Liver (tissue), 8 donors: ENCODE measurements at regions not wholly inside any gene's neighbourhood (a gene's known extent, or its start where the extent isn't known, plus 50 kb on each side); places are given as distances from the start of the nearest gene placed in this dataset.

Source experiments
- DNase-seq: peaks from one replicate; pipeline ENCODE4 v3.0.0-alpha.2; 2017; ENCODE audit warnings: low spot score
- H3K27ac ChIP-seq, 2 donors: one replicate each; pipeline ENCODE4 v1.7.0; 2013; ENCODE audit warnings: inconsistent platforms in 2 of 2, low read length in 2 of 2, control low read depth in 1 of 2, low read depth in 1 of 2, mild to moderate bottlenecking in 1 of 2
- H3K27me3 ChIP-seq, 4 donors: one replicate each; pipeline versions ENCODE4 v1.6.1 to v1.7.0; 2013; ENCODE audit warnings: low read length in 3 of 4, inconsistent platforms in 1 of 4, mild to moderate bottlenecking in 1 of 4, moderate library complexity in 1 of 4; ENCODE audit not compliant: control insufficient read depth in 4 of 4, insufficient read depth in 4 of 4
- H3K36me3 ChIP-seq, 4 donors: one replicate each; pipeline versions ENCODE4 v1.6.1 to v1.7.0; 2013; ENCODE audit warnings: low read length in 3 of 4, mild to moderate bottlenecking in 3 of 4, low read depth in 1 of 4, moderate library complexity in 1 of 4; ENCODE audit not compliant: control insufficient read depth in 4 of 4, insufficient read depth in 3 of 4
- H3K4me1 ChIP-seq, 4 donors: one replicate each; pipeline versions ENCODE4 v1.6.1 to v1.7.0; 2013; ENCODE audit warnings: low read length in 3 of 4, mild to moderate bottlenecking in 3 of 4, moderate library complexity in 1 of 4; ENCODE audit not compliant: control insufficient read depth in 4 of 4, insufficient read depth in 4 of 4
- H3K4me3 ChIP-seq, 3 donors: one replicate each; pipeline versions ENCODE4 v1.6.1 to v1.7.0; 2013; ENCODE audit warnings: low read length in 3 of 3, control low read depth in 1 of 3, low read depth in 1 of 3, mild to moderate bottlenecking in 1 of 3
- H3K9ac ChIP-seq, 2 donors: one replicate each; pipeline ENCODE4 v1.7.0; 2013; ENCODE audit warnings: low read length in 2 of 2, mild to moderate bottlenecking in 2 of 2, moderate library complexity in 2 of 2, control low read depth in 1 of 2, low read depth in 1 of 2
- H3K9me3 ChIP-seq, 4 donors: one replicate each; pipeline versions ENCODE4 v1.6.1 to v1.7.0; 2013; ENCODE audit warnings: low read length in 3 of 4; ENCODE audit not compliant: control insufficient read depth in 4 of 4
- ATF3 ChIP-seq: IDR thresholded peaks from 2 replicates; pipeline ENCODE4 v1.6.1; 2016; ENCODE audit warnings: antibody characterized with exemption
- EGR1 ChIP-seq, 2 donors: IDR thresholded peaks; 2 replicates each; pipeline ENCODE4 v1.6.1; 2016 to 2018; ENCODE audit warnings: antibody characterized with exemption in 2 of 2, low read depth in 2 of 2
- FOXA1 ChIP-seq: IDR thresholded peaks from 2 replicates; pipeline ENCODE4 v1.6.1; 2016; ENCODE audit warnings: antibody characterized with exemption
- FOXA2 ChIP-seq: IDR thresholded peaks from 2 replicates; pipeline ENCODE4 v1.6.1; 2016; ENCODE audit warnings: antibody characterized with exemption
- GABPA ChIP-seq, 2 donors: IDR thresholded peaks in 1 of 2; conservative IDR thresholded peaks in 1 of 2; 2 replicates each; pipeline ENCODE4 v1.6.1; 2016; ENCODE audit warnings: antibody characterized with exemption in 2 of 2, mild to moderate bottlenecking in 1 of 2, moderate library complexity in 1 of 2
- HNF4A ChIP-seq, 2 donors: conservative IDR thresholded peaks; 2 replicates each; pipeline ENCODE4 v1.6.1; 2016; ENCODE audit warnings: antibody characterized with exemption in 2 of 2, mild to moderate bottlenecking in 2 of 2
- HNF4G ChIP-seq: IDR thresholded peaks from 2 replicates; pipeline ENCODE4 v1.6.1; 2016; ENCODE audit warnings: antibody characterized with exemption
- JUND ChIP-seq, 2 donors: IDR thresholded peaks; 2 replicates each; pipeline ENCODE4 v1.6.1; 2016; ENCODE audit warnings: antibody characterized with exemption in 2 of 2
- MAX ChIP-seq: IDR thresholded peaks from 2 replicates; pipeline ENCODE4 v1.6.1; 2016; ENCODE audit warnings: antibody characterized with exemption
- NR2F2 ChIP-seq: IDR thresholded peaks from 2 replicates; pipeline ENCODE4 v1.6.1; 2016; ENCODE audit warnings: antibody characterized with exemption
- RAD21 ChIP-seq, 2 donors: IDR thresholded peaks; 2 replicates each; pipeline ENCODE4 v1.6.1; 2016; ENCODE audit warnings: antibody characterized with exemption in 2 of 2, mild to moderate bottlenecking in 2 of 2
- RXRA ChIP-seq, 2 donors: IDR thresholded peaks; 2 replicates each; pipeline ENCODE4 v1.6.1; 2017 to 2018; ENCODE audit warnings: antibody characterized with exemption in 2 of 2, mild to moderate bottlenecking in 1 of 2
- SP1 ChIP-seq: IDR thresholded peaks from 2 replicates; pipeline ENCODE4 v1.6.1; 2018; ENCODE audit warnings: antibody characterized with exemption, mild to moderate bottlenecking
- TAF1 ChIP-seq: conservative IDR thresholded peaks from 2 replicates; pipeline ENCODE4 v1.6.1; 2016; ENCODE audit warnings: antibody characterized with exemption, mild to moderate bottlenecking
- YY1 ChIP-seq: IDR thresholded peaks from 2 replicates; pipeline ENCODE4 v1.6.1; 2016; ENCODE audit warnings: antibody characterized with exemption, mild to moderate bottlenecking
- ZBTB33 ChIP-seq: IDR thresholded peaks from 2 replicates; pipeline ENCODE4 v1.6.1; 2016; ENCODE audit warnings: antibody characterized with exemption
- WGBS: extraction: QIAGEN DNeasy Blood & Tissue Kit; methylation state at CpG from one replicate; pipeline ENCODE4 v1.1.7; 2013; 5-methylcytosine and 5-hydroxymethylcytosine counted together
- TF ChIP-seq, protein P1 (sequence below): fragments of 150-350 bp; IDR thresholded peaks from 2 replicates; pipeline ENCODE4 v1.5.1; 2017; ENCODE audit warnings: improper control_type of control experiment, low read depth, low read length; ENCODE audit not compliant: missing input control
- TF ChIP-seq, protein P2 (sequence below): IDR thresholded peaks from 2 replicates; pipeline ENCODE4 v1.6.1; 2016; ENCODE audit warnings: antibody characterized with exemption, mild to moderate bottlenecking
- donor health status: healthy.
- donor health status: healthy.
- donor health status: healthy.
- donor health status: healthy.
- donor health status: healthy.

DNA sequence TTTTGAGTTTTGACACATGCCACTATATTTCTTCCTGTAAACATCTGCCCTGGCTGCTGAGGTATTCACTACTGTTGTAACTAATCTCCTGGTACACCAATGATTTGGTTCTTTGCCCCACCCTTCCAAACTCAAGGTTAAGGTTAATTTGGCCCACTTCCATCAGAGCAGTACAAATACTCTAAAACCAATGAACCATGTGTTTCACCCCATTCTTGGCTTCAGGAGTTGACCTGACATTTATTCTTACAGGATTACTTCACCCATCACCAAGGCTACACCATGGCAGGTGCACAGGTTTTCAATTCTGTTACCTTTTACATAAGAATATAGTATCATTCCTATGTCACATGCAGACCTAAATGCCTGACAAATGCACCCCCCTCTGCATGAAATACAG lies 1179.9 kb downstream of the ZPLD1 start:
- Histone ChIP-seq H3K9ac (no peak overlapping the region), H3K4me3 (no peak overlapping the region), H3K27me3 (no peaks in the 10 kb centered on the region), H3K27ac (no peak overlapping the region), H3K4me1 (no peaks in the 10 kb centered on the region), H3K9me3 (no peaks in the 10 kb centered on the region), H3K36me3 (no peaks in the 10 kb centered on the region)
- no peak for DNase-seq
- no peak for TF ChIP-seq EGR1 (IDR thresholded peaks at IDR 0.05; ENCODE audit: low read depth in 2 of 2)
- TF ChIP-seq FOXA1, result no peak
- TF ChIP-seq MAX, result no peak
- TF ChIP-seq, protein P1, sequence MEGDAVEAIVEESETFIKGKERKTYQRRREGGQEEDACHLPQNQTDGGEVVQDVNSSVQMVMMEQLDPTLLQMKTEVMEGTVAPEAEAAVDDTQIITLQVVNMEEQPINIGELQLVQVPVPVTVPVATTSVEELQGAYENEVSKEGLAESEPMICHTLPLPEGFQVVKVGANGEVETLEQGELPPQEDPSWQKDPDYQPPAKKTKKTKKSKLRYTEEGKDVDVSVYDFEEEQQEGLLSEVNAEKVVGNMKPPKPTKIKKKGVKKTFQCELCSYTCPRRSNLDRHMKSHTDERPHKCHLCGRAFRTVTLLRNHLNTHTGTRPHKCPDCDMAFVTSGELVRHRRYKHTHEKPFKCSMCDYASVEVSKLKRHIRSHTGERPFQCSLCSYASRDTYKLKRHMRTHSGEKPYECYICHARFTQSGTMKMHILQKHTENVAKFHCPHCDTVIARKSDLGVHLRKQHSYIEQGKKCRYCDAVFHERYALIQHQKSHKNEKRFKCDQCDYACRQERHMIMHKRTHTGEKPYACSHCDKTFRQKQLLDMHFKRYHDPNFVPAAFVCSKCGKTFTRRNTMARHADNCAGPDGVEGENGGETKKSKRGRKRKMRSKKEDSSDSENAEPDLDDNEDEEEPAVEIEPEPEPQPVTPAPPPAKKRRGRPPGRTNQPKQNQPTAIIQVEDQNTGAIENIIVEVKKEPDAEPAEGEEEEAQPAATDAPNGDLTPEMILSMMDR, result no peak
- TF ChIP-seq JUND (IDR thresholded peaks at IDR 0.05), result no peak
- TF ChIP-seq TAF1, result no peak
- no peak for TF ChIP-seq ZBTB33
- no peak for TF ChIP-seq NR2F2
- no peak for TF ChIP-seq RAD21 (IDR thresholded peaks at IDR 0.05)
- no peak for TF ChIP-seq HNF4G
- no peak for TF ChIP-seq HNF4A (conservative IDR thresholded peaks at IDR 0.05)
- TF ChIP-seq, protein P2, sequence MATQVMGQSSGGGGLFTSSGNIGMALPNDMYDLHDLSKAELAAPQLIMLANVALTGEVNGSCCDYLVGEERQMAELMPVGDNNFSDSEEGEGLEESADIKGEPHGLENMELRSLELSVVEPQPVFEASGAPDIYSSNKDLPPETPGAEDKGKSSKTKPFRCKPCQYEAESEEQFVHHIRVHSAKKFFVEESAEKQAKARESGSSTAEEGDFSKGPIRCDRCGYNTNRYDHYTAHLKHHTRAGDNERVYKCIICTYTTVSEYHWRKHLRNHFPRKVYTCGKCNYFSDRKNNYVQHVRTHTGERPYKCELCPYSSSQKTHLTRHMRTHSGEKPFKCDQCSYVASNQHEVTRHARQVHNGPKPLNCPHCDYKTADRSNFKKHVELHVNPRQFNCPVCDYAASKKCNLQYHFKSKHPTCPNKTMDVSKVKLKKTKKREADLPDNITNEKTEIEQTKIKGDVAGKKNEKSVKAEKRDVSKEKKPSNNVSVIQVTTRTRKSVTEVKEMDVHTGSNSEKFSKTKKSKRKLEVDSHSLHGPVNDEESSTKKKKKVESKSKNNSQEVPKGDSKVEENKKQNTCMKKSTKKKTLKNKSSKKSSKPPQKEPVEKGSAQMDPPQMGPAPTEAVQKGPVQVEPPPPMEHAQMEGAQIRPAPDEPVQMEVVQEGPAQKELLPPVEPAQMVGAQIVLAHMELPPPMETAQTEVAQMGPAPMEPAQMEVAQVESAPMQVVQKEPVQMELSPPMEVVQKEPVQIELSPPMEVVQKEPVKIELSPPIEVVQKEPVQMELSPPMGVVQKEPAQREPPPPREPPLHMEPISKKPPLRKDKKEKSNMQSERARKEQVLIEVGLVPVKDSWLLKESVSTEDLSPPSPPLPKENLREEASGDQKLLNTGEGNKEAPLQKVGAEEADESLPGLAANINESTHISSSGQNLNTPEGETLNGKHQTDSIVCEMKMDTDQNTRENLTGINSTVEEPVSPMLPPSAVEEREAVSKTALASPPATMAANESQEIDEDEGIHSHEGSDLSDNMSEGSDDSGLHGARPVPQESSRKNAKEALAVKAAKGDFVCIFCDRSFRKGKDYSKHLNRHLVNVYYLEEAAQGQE, result no peak
- TF ChIP-seq YY1, result no peak
- TF ChIP-seq ATF3, result no peak
- TF ChIP-seq SP1, result no peak
- no peak for TF ChIP-seq FOXA2
- no peak for TF ChIP-seq RXRA (IDR thresholded peaks at IDR 0.05)
- no peak for TF ChIP-seq GABPA (IDR thresholded peaks at IDR 0.05 in 1 of 2, conservative IDR thresholded peaks at IDR 0.05 in 1 of 2)

GRCh38 chr3:103617961-103618360 lies 1183.1 kb downstream of the ZPLD1 start:
- WGBS, result 43% methylated on average over 2 of the region's 2 CpGs
- Histone ChIP-seq H3K36me3 (no peaks in the 10 kb centered on the region), H3K4me3 (no peak overlapping the region), H3K27ac (no peak overlapping the region), H3K4me1 (no peaks in the 10 kb centered on the region), H3K9ac (no peak overlapping the region), H3K9me3 (no peaks in the 10 kb centered on the region), H3K27me3 (no peaks in the 10 kb centered on the region)
- no peak for DNase-seq
- TF ChIP-seq, protein P1, result no peak
- TF ChIP-seq YY1, result no peak
- TF ChIP-seq TAF1, result no peak
- TF ChIP-seq HNF4G, result no peak
- TF ChIP-seq EGR1 (IDR thresholded peaks at IDR 0.05; ENCODE audit: low read depth in 2 of 2), result no peak
- TF ChIP-seq RAD21 (IDR thresholded peaks at IDR 0.05), result no peak
- TF ChIP-seq, protein P2, result no peak
- no peak for TF ChIP-seq FOXA1
- TF ChIP-seq NR2F2, result no peak
- TF ChIP-seq HNF4A (conservative IDR thresholded peaks at IDR 0.05), result no peak
- TF ChIP-seq JUND (IDR thresholded peaks at IDR 0.05), result no peak
